H9 (cell line): ENCODE measurements at regions not wholly inside any gene's neighbourhood (a gene's known extent, or its start where the extent isn't known, plus 50 kb on each side); places are given as distances from the start of the nearest gene placed in this dataset.

ENCODE experiments used
- DNase-seq: peaks from one replicate; pipeline ENCODE4 v3.0.0-alpha.2; 2017
- H2AFZ ChIP-seq: one replicate; pipeline ENCODE4 v1.6.1; 2013; ENCODE audit warnings: mild to moderate bottlenecking, low read length, control low read depth, moderate library complexity
- H2AK5ac ChIP-seq: 2 replicates; pipeline ENCODE4 v1.6.1; 2013; ENCODE audit warnings: low read length, control low read depth, mixed read lengths; ENCODE audit not compliant: insufficient read length
- H2BK120ac ChIP-seq: one replicate; pipeline ENCODE4 v1.6.1; 2013; ENCODE audit warnings: low read depth, mild to moderate bottlenecking, low read length, control low read depth, inconsistent platforms; ENCODE audit not compliant: poor library complexity, severe bottlenecking
- H2BK12ac ChIP-seq: 2 replicates; pipeline ENCODE4 v1.6.1; 2013; ENCODE audit warnings: low read length, control low read depth, mixed read lengths, low read depth; ENCODE audit not compliant: insufficient read length
- H2BK15ac ChIP-seq: 2 replicates; pipeline ENCODE4 v1.6.1; 2013; ENCODE audit warnings: low read depth, low read length, control low read depth
- H2BK20ac ChIP-seq: one replicate; pipeline ENCODE4 v1.6.1; 2013; ENCODE audit warnings: low read depth, mild to moderate bottlenecking, low read length, control low read depth, inconsistent platforms; ENCODE audit not compliant: poor library complexity, severe bottlenecking
- H2BK5ac ChIP-seq: 2 replicates; pipeline ENCODE4 v1.6.1; 2013; ENCODE audit warnings: low read length, control low read depth, mixed read lengths; ENCODE audit not compliant: insufficient read length
- H3K14ac ChIP-seq: 2 replicates; pipeline ENCODE4 v1.6.1; 2013; ENCODE audit warnings: low read length, control low read depth; ENCODE audit not compliant: insufficient read depth
- H3K18ac ChIP-seq: 2 replicates; pipeline ENCODE4 v1.6.1; 2013; ENCODE audit warnings: low read depth, mild to moderate bottlenecking, mixed read lengths, low read length, control low read depth; ENCODE audit not compliant: insufficient read length
- H3K23ac ChIP-seq: 2 replicates; pipeline ENCODE4 v1.6.1; 2013; ENCODE audit warnings: low read length, control low read depth, mixed read lengths, low read depth; ENCODE audit not compliant: insufficient read length
- H3K23me2 ChIP-seq: 2 replicates; pipeline ENCODE4 v1.6.1; 2013; ENCODE audit warnings: low read depth, mild to moderate bottlenecking, mixed read lengths, low read length, control low read depth; ENCODE audit not compliant: insufficient read length, poor library complexity, severe bottlenecking
- H3K27ac ChIP-seq: 2 replicates; pipeline ENCODE4 v1.5.1; 2013; ENCODE audit warnings: low read length, control low read depth, mixed read lengths, low read depth; ENCODE audit not compliant: insufficient read length
- H3K27me3 ChIP-seq: 2 replicates; pipeline ENCODE4 v1.6.1; 2013; ENCODE audit warnings: low read length, control low read depth, inconsistent platforms; ENCODE audit not compliant: insufficient read depth
- H3K4ac ChIP-seq: 2 replicates; pipeline ENCODE4 v1.6.1; 2013; ENCODE audit warnings: low read depth, mild to moderate bottlenecking, control low read depth, inconsistent platforms, low read length, moderate library complexity
- H3K4me1 ChIP-seq: 2 replicates; pipeline ENCODE4 v1.6.1; 2013; ENCODE audit warnings: low read length, control low read depth, inconsistent platforms; ENCODE audit not compliant: insufficient read depth
- H3K4me2 ChIP-seq: 2 replicates; pipeline ENCODE4 v1.6.1; 2013; ENCODE audit warnings: low read length, control low read depth, mixed read lengths; ENCODE audit not compliant: insufficient read length, insufficient read depth
- H3K56ac ChIP-seq: 2 replicates; pipeline ENCODE4 v1.6.1; 2013; ENCODE audit warnings: low read depth, mild to moderate bottlenecking, mixed read lengths, low read length, control low read depth; ENCODE audit not compliant: insufficient read length
- H3K79me1 ChIP-seq: 2 replicates; pipeline ENCODE4 v1.6.1; 2013; ENCODE audit warnings: low read depth, mild to moderate bottlenecking, moderate library complexity, low read length, control low read depth, inconsistent platforms; ENCODE audit not compliant: insufficient read depth, poor library complexity, severe bottlenecking
- H3K79me2 ChIP-seq: 2 replicates; pipeline ENCODE4 v1.6.1; 2013; ENCODE audit warnings: low read length, control low read depth, inconsistent platforms; ENCODE audit not compliant: insufficient read depth
- H3K9ac ChIP-seq: 2 replicates; pipeline ENCODE4 v1.6.1; 2013; ENCODE audit warnings: low read length, control low read depth, mixed read lengths; ENCODE audit not compliant: insufficient read length; ENCODE audit errors: extremely low read depth
- H3K9me3 ChIP-seq: one replicate; pipeline ENCODE4 v1.6.1; 2013; ENCODE audit warnings: low read depth, low read length, inconsistent platforms; ENCODE audit not compliant: control insufficient read depth
- H3T11ph ChIP-seq: one replicate; pipeline ENCODE4 v1.6.1; 2013; ENCODE audit warnings: mild to moderate bottlenecking, low read length, control low read depth, inconsistent platforms
- H4K20me1 ChIP-seq: one replicate; pipeline ENCODE4 v1.6.1; 2013; ENCODE audit not compliant: control insufficient read depth, insufficient read length, insufficient read depth
- H4K5ac ChIP-seq: 2 replicates; pipeline ENCODE4 v1.6.1; 2013; ENCODE audit warnings: low read depth, mild to moderate bottlenecking, mixed read lengths, low read length, control low read depth; ENCODE audit not compliant: insufficient read length
- H4K8ac ChIP-seq: replicated peaks from 2 replicates; pipeline ENCODE4 v1.6.1; 2013; ENCODE audit warnings: low read length, control low read depth, mixed read lengths, low read depth; ENCODE audit not compliant: insufficient read length
- H4K91ac ChIP-seq: 2 replicates; pipeline ENCODE4 v1.6.1; 2013; ENCODE audit warnings: low read depth, mild to moderate bottlenecking, moderate library complexity, mixed read lengths, low read length, control low read depth; ENCODE audit not compliant: insufficient read length
- H3K27ac Mint-ChIP-seq, 3 experiments: 2 replicates in 2 of 3; 3 replicates in 1 of 3; pipeline ENCODE4 v1.8.0; 2020 to 2021; ENCODE audit warnings: mixed read lengths in 3 of 3, mild to moderate bottlenecking in 1 of 3, moderate library complexity in 1 of 3
- H3K27me3 Mint-ChIP-seq: 2 replicates; pipeline ENCODE4 v1.8.0; 2021; ENCODE audit warnings: low read depth, mild to moderate bottlenecking, moderate library complexity, mixed read lengths
- H3K36me3 Mint-ChIP-seq, 3 experiments: 2 replicates in 2 of 3; 3 replicates in 1 of 3; pipeline ENCODE4 v1.8.0; 2020 to 2021; ENCODE audit warnings: low read depth in 3 of 3, mixed read lengths in 3 of 3; ENCODE audit not compliant: insufficient read depth in 1 of 3
- H3K4me1 Mint-ChIP-seq, 2 experiments: 2 replicates each; pipeline ENCODE4 v1.8.0; 2020; ENCODE audit warnings: mixed read lengths in 2 of 2
- H3K4me3 Mint-ChIP-seq, 2 experiments: 2 replicates in 1 of 2; 3 replicates in 1 of 2; pipeline ENCODE4 v1.8.0; 2020 to 2021; ENCODE audit warnings: mild to moderate bottlenecking in 2 of 2, mixed read lengths in 2 of 2, moderate library complexity in 1 of 2
- H3K9me3 Mint-ChIP-seq, 2 experiments: 2 replicates in 1 of 2; 3 replicates in 1 of 2; pipeline ENCODE4 v1.8.0; 2020; ENCODE audit warnings: mild to moderate bottlenecking in 2 of 2, mixed read lengths in 2 of 2, moderate library complexity in 1 of 2
- WGBS: extraction: QIAGEN DNeasy Blood & Tissue Kit; methylation state at CpG from one replicate; pipeline ENCODE4 v1.1.7; 2013; ENCODE audit warnings: missing lambda C conversion rate, low lambda C conversion rate, mixed read lengths; ENCODE audit not compliant: insufficient read length; ENCODE audit errors: extremely low coverage; 5-methylcytosine and 5-hydroxymethylcytosine counted together
- TF ChIP-seq, protein P1 (sequence below): fragments of 200-600 bp; sonication (generic); conservative IDR thresholded peaks from 3 replicates; pipeline ENCODE4 v1.8.0; 2021; ENCODE audit warnings: antibody characterized with exemption, mild to moderate bottlenecking

DNA sequence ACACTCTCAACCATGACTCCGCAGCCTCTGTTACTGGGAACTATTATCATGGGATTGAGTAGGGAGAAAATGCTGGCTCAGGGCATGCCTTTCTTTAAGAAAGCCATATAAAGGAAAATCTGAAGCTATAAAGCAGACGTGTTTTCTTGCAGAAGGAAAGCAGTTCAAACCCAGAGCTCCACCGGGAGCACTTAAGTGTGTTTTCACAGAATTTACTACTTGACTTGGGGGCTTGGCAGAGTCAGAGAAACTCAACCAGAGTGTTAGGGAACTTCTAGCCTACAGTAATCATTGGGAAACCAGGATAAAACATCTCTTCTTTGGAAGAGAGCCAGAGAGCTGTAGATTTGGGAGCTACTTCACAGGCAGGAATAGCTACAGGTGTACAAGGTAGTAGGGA is 283.4 kb upstream of the ADRA1B start:
- no peak overlapping the region for H2BK15ac ChIP-seq
- H3K18ac ChIP-seq, result no peak overlapping the region
- no peaks in the 10 kb centered on the region for H4K20me1 ChIP-seq
- H3K56ac ChIP-seq, result no peak overlapping the region
- TF ChIP-seq, protein P1, sequence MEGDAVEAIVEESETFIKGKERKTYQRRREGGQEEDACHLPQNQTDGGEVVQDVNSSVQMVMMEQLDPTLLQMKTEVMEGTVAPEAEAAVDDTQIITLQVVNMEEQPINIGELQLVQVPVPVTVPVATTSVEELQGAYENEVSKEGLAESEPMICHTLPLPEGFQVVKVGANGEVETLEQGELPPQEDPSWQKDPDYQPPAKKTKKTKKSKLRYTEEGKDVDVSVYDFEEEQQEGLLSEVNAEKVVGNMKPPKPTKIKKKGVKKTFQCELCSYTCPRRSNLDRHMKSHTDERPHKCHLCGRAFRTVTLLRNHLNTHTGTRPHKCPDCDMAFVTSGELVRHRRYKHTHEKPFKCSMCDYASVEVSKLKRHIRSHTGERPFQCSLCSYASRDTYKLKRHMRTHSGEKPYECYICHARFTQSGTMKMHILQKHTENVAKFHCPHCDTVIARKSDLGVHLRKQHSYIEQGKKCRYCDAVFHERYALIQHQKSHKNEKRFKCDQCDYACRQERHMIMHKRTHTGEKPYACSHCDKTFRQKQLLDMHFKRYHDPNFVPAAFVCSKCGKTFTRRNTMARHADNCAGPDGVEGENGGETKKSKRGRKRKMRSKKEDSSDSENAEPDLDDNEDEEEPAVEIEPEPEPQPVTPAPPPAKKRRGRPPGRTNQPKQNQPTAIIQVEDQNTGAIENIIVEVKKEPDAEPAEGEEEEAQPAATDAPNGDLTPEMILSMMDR, result no peak
- Mint-ChIP-seq H3K9me3 (0 out of 5 replicates have a peak, but pooled peaks cover 0 to 1% of the 10 kb centered on the region in 2 experiments), H3K27ac (no peak overlapping the region), H3K36me3 (no peaks in the 10 kb centered on the region), H3K4me3 (no peak overlapping the region), H3K4me1 (peaks cover 13 to 17% of the 10 kb centered on the region in 2 experiments), H3K27me3 (no peaks in the 10 kb centered on the region; the same call in 1 of the 2 replicates)
- no CpG with 5 or more reads among the region's 3 CpGs for WGBS
- no peak overlapping the region for H3K27ac ChIP-seq
- no peak overlapping the region for H2BK5ac ChIP-seq
- H3K4me2 ChIP-seq, result no peak overlapping the region
- H4K8ac ChIP-seq, result no peak overlapping the region
- H3K79me2 ChIP-seq, result no peaks in the 10 kb centered on the region
- H3K23me2 ChIP-seq, result no peaks in the 10 kb centered on the region
- no peak for DNase-seq
- H2BK120ac ChIP-seq, result no peak overlapping the region
- H3K9me3 ChIP-seq, result no peaks in the 10 kb centered on the region
- no peaks in the 10 kb centered on the region for H3K27me3 ChIP-seq
- H3T11ph ChIP-seq, result no peak overlapping the region
- no peak overlapping the region for H4K5ac ChIP-seq
- H3K14ac ChIP-seq, result no peak overlapping the region
- H4K91ac ChIP-seq, result no peak overlapping the region
- H3K4ac ChIP-seq, result no peak overlapping the region
- no peak overlapping the region for H2AK5ac ChIP-seq
- 0 out of 2 replicates have a peak, but pooled peaks cover 2% of the 10 kb centered on the region for H3K4me1 ChIP-seq
- no peak overlapping the region for H2BK12ac ChIP-seq
- H3K79me1 ChIP-seq, result no peaks in the 10 kb centered on the region
- H2BK20ac ChIP-seq, result no peak overlapping the region
- H3K23ac ChIP-seq, result no peak overlapping the region
- no peak overlapping the region for H3K9ac ChIP-seq
- no peak overlapping the region for H2AFZ ChIP-seq
